Fibroblast of peridontal ligament (primary cell): ENCODE measurements at regions not wholly inside any gene's neighbourhood (a gene's known extent, or its start where the extent isn't known, plus 50 kb on each side); places are given as distances from the start of the nearest gene placed in this dataset.
A peak's percentile ranks its signal among the peaks of the same experiment; 100 is the strongest.
"Not testable (repeated sequence)": the region's sequence is repeated elsewhere in the genome, so short reads cannot be mapped to it uniquely, and the experiment has no call there.

ENCODE experiments used
- DNase-seq: peaks from one replicate; pipeline ENCODE4 v3.0.0-alpha.2; 2010; ENCODE audit errors: extremely low read depth

GRCh38 chr3:153903430-153903829, 217.8 kb upstream of the ARHGEF26 start:
- DNase-seq, result no peak

- no peak for DNase-seq
Observed at GRCh38 chr3:153906366-153906765, 214.8 kb upstream of the ARHGEF26 start.

- DNase-seq, result no peak
Observed at GRCh38 chr3:153910387-153910786, 210.8 kb upstream of the ARHGEF26 start.

- DNase-seq, result no peak
Observed at GRCh38 chr3:153911116-153911515, 210.1 kb upstream of the ARHGEF26 start.

- no peak for DNase-seq
Observed at GRCh38 chr3:153919773-153920172, 201.4 kb upstream of the ARHGEF26 start.

GRCh38 chr3:153921826-153922225, 199.4 kb upstream of the ARHGEF26 start:
- DNase-seq, result no peak

GRCh38 chr3:153925841-153926514, 195.2 kb upstream of the ARHGEF26 start:
- no peak for DNase-seq

GRCh38 chr3:153927107-153927506, 194.1 kb upstream of the ARHGEF26 start:
- peak; percentile 73 for DNase-seq

GRCh38 chr3:153928851-153929250, 192.3 kb upstream of the ARHGEF26 start:
- DNase-seq, result no peak

GRCh38 chr3:153933481-153933880, 187.7 kb upstream of the ARHGEF26 start:
- not testable (repeated sequence) for DNase-seq

GRCh38 chr3:153944084-153944483, 177.1 kb upstream of the ARHGEF26 start:
- DNase-seq, result no peak

- no peak for DNase-seq
Observed at GRCh38 chr3:153951276-153951675, 169.9 kb upstream of the ARHGEF26 start.

GRCh38 chr3:153952091-153952490, 169.1 kb upstream of the ARHGEF26 start:
- no peak for DNase-seq

GRCh38 chr3:153956613-153957012, 164.6 kb upstream of the ARHGEF26 start:
- DNase-seq, result no peak

GRCh38 chr3:153957421-153957820, 163.8 kb upstream of the ARHGEF26 start:
- no peak for DNase-seq

GRCh38 chr3:153958635-153959595, 162.3 kb upstream of the ARHGEF26 start:
- DNase-seq, result peak; percentile 18

- DNase-seq, result no peak
Observed at GRCh38 chr3:153960458-153961074, 160.6 kb upstream of the ARHGEF26 start.

- no peak for DNase-seq
Observed at GRCh38 chr3:153961494-153961893, 159.7 kb upstream of the ARHGEF26 start.

GRCh38 chr3:153963012-153963411, 158.2 kb upstream of the ARHGEF26 start:
- DNase-seq, result no peak

- no peak for DNase-seq
Observed at GRCh38 chr3:153967260-153967659, 153.9 kb upstream of the ARHGEF26 start.

GRCh38 chr3:153970047-153970446, 151.1 kb upstream of the ARHGEF26 start:
- no peak for DNase-seq

GRCh38 chr3:153970741-153971347, 150.3 kb upstream of the ARHGEF26 start:
- peak; percentile 52 for DNase-seq
